ENCODE measurements at regions not wholly inside any gene's neighbourhood (a gene's known extent, or its start where the extent isn't known, plus 50 kb on each side); places are given as distances from the start of the nearest gene placed in this dataset.

- Mint-ChIP-seq H3K4me1 (peaks cover 62% of the 10 kb centered on the region), H3K36me3 (ENCODE audit: low read depth) (no peaks in the 10 kb centered on the region), H3K27ac (no peak overlapping the region), H3K27me3 (ENCODE audit: insufficient read depth) (no peaks in the 10 kb centered on the region), H3K4me3 (no peak overlapping the region), H3K9me3 (no peaks in the 10 kb centered on the region)
- TF ChIP-seq, protein P1, sequence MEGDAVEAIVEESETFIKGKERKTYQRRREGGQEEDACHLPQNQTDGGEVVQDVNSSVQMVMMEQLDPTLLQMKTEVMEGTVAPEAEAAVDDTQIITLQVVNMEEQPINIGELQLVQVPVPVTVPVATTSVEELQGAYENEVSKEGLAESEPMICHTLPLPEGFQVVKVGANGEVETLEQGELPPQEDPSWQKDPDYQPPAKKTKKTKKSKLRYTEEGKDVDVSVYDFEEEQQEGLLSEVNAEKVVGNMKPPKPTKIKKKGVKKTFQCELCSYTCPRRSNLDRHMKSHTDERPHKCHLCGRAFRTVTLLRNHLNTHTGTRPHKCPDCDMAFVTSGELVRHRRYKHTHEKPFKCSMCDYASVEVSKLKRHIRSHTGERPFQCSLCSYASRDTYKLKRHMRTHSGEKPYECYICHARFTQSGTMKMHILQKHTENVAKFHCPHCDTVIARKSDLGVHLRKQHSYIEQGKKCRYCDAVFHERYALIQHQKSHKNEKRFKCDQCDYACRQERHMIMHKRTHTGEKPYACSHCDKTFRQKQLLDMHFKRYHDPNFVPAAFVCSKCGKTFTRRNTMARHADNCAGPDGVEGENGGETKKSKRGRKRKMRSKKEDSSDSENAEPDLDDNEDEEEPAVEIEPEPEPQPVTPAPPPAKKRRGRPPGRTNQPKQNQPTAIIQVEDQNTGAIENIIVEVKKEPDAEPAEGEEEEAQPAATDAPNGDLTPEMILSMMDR (conservative IDR thresholded peaks at IDR 0.05), result no peak
- Histone ChIP-seq H3K4me1 (ENCODE audit: control insufficient read depth, insufficient read depth, low read length) (peaks cover 25% of the 10 kb centered on the region), H3K4me3 (ENCODE audit: low read length) (no peak overlapping the region), H3K9ac (ENCODE audit: extremely low read depth, low read length, poor library complexity, severe bottlenecking) (no peak overlapping the region), H3K27me3 (ENCODE audit: control insufficient read depth, insufficient read depth, low read length, poor library complexity, severe bottlenecking) (no peaks in the 10 kb centered on the region), H3K36me3 (ENCODE audit: control insufficient read depth, insufficient read depth, low read length) (no peaks in the 10 kb centered on the region), H3K27ac (ENCODE audit: low read depth, low read length) (no peak overlapping the region), H3K9me3 (ENCODE audit: control insufficient read depth, low read length) (no peaks in the 10 kb centered on the region)
- DNase-seq, result no peak
- 94 to 100% methylated on average over 1 to 2 of the region's 2 CpGs for WGBS, 2 experiments (ENCODE audit: insufficient coverage in 1 of 2, insufficient read length in 1 of 2)
These were observed 447.2 kb downstream of the SHQ1 start for GRCh38 chr3:72401005-72401545.

DNA sequence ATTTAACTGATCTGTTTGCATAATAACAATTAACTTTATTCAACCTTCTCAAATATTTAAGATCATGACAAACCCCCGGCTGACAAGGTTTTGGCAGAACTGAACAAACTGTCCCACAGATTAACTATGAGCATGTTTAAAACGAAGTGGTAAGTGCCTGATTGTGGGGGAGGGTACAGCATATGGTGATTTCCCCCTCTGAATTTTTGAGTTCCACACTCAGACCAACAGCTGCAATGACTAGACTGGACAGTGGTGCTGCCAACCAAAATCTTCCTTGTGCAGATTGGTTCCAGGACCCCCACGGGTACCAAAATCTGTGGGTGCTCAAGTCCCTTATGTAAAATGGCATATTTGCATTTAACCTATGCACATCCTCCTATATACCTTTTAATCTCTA lies 449.5 kb downstream of the SHQ1 start:
- Histone ChIP-seq H3K27ac (ENCODE audit: low read depth, low read length) (no peak overlapping the region), H3K4me1 (ENCODE audit: control insufficient read depth, insufficient read depth, low read length) (peaks cover 19% of the 10 kb centered on the region), H3K9ac (ENCODE audit: extremely low read depth, low read length, poor library complexity, severe bottlenecking) (no peak overlapping the region), H3K36me3 (ENCODE audit: control insufficient read depth, insufficient read depth, low read length) (no peaks in the 10 kb centered on the region), H3K9me3 (ENCODE audit: control insufficient read depth, low read length) (no peaks in the 10 kb centered on the region), H3K4me3 (ENCODE audit: low read length) (no peak overlapping the region), H3K27me3 (ENCODE audit: control insufficient read depth, insufficient read depth, low read length, poor library complexity, severe bottlenecking) (no peaks in the 10 kb centered on the region)
- WGBS, 2 experiments (ENCODE audit: insufficient coverage in 1 of 2, insufficient read length in 1 of 2), result 98% methylated on average over 3 of the region's 3 CpGs; no CpG with 5 or more reads in 1 of the 2 experiments
- TF ChIP-seq, protein P1 (conservative IDR thresholded peaks at IDR 0.05), result no peak
- Mint-ChIP-seq H3K27ac (no peak overlapping the region), H3K36me3 (ENCODE audit: low read depth) (no peaks in the 10 kb centered on the region), H3K9me3 (no peaks in the 10 kb centered on the region), H3K4me1 (peaks cover 41% of the 10 kb centered on the region), H3K27me3 (ENCODE audit: insufficient read depth) (no peaks in the 10 kb centered on the region), H3K4me3 (no peak overlapping the region)
- DNase-seq, result no peak

GRCh38 chr3:72397586-72397985 lies 450.7 kb downstream of the SHQ1 start:
- whole genome bisulfite sequencing, 2 experiments (ENCODE audit: insufficient coverage in 1 of 2, insufficient read length in 1 of 2), result 73 to 89% methylated on average over 1 to 2 of the region's 2 CpGs
- Mint-ChIP-seq H3K36me3 (ENCODE audit: low read depth) (no peaks in the 10 kb centered on the region), H3K9me3 (no peaks in the 10 kb centered on the region), H3K4me1 (peaks cover 30% of the 10 kb centered on the region), H3K27me3 (ENCODE audit: insufficient read depth) (no peaks in the 10 kb centered on the region), H3K4me3 (no peak overlapping the region), H3K27ac (no peak overlapping the region)
- no peak overlapping the region for H3K9ac ChIP-seq (ENCODE audit: extremely low read depth, low read length, poor library complexity, severe bottlenecking)
- no peaks in the 10 kb centered on the region for H3K36me3 ChIP-seq (ENCODE audit: control insufficient read depth, insufficient read depth, low read length)
- no peak overlapping the region for H3K27ac ChIP-seq (ENCODE audit: low read depth, low read length)
- H3K27me3 ChIP-seq (ENCODE audit: control insufficient read depth, insufficient read depth, low read length, poor library complexity, severe bottlenecking), result no peaks in the 10 kb centered on the region
- no peak for DNase-seq
- H3K9me3 ChIP-seq (ENCODE audit: control insufficient read depth, low read length), result no peaks in the 10 kb centered on the region
- TF ChIP-seq, protein P1 (conservative IDR thresholded peaks at IDR 0.05), result no peak
- H3K4me3 ChIP-seq (ENCODE audit: low read length), result no peak overlapping the region
- peaks cover 11% of the 10 kb centered on the region for H3K4me1 ChIP-seq (ENCODE audit: control insufficient read depth, insufficient read depth, low read length)
